Anterior cingulate cortex (tissue), 58 donors: ENCODE measurements at regions not wholly inside any gene's neighbourhood (a gene's known extent, or its start where the extent isn't known, plus 50 kb on each side); places are given as distances from the start of the nearest gene placed in this dataset.

Experiments used
- DNase-seq, 58 donors: peaks; one replicate each; lab custom pipeline; 2025; lab: John Stamatoyannopoulos, UW

DNA sequence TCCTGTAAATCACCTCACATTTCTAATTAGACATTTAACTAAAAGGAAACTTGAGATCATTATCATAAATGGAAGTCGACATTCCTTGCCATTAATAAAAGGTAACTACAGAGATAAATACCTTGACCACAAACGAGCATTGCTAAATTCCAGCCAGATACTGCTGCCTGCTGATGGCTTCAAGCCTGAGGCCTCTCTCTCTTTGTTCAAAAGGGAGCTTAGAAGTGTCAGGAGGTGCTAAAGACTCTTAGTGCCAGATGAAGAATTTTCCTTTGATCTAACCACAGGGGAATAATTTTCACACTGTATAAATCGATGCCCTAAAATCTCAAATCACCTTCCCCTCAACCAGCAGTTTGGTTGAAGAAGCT is 248.2 kb upstream of the PMEPA1 start:
- DNase-seq: no peak

DNA sequence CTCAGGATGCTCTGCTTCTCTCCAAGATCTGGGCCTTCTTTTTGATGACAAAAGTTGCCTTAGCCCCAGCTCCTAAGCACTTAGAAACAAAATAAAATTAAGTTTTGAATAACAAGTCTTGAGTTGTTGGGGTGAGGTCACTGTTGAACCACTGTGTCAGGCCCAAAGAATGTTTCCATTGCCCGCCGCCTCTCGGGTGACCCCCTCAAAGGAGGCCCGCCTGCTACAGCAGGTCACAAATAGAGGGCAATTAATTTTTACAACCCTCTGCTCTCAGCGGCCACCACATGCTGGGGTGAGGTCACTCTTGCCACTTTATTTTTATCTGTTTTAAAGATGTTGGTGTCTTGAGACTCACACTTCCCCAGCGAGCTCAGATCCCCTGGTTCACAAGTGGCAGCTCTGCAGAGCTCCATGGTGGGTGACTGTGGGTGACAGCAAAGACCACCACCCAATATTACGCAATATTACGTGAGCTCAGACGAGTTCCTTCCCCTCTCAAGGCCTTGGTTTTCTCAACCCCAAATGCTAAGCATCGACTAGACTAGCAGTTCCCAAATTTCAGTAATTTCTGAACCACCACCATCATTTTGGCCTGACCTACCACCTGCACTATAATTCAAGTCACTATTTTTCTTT is 247.7 kb upstream of the PMEPA1 start:
- no peak for DNase-seq

DNA sequence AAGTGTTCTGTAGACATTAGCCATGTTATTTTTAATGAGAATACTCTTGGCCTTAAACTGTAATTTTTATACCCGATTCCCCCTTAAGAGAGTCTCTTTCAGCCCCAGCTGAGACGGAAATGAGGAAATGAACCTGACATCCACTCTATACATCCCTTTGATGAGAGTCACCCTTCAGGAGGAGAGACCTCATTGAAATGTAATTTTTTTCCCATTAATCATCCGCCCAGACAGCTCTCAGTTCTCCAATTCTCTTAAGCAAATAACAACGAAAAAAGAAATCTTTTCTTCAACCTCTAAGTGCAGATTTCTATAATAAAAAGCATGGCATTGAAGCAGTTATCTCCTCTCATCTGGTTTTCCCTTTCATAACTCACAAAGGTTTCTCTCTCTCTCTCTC is 243.8 kb upstream of the PMEPA1 start:
- DNase-seq: no peak

DNA sequence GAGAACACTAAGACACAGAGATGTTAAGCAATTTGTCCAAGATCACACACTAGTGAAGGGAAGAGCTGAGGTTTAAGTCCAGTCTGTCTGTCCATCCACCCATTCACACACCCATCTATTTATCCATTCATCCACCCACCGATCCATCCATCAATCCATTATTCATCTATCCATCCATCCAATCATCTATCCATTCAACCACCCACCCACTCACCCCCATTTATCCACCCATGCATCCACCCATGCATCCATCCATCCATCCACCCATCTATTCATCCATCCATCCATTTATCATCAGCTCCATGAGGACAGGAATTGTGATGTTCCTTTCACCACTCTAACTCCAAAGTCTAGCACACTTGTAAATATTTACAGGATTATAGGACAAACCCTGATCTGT is 242.3 kb upstream of the PMEPA1 start:
- no peak for DNase-seq

DNA sequence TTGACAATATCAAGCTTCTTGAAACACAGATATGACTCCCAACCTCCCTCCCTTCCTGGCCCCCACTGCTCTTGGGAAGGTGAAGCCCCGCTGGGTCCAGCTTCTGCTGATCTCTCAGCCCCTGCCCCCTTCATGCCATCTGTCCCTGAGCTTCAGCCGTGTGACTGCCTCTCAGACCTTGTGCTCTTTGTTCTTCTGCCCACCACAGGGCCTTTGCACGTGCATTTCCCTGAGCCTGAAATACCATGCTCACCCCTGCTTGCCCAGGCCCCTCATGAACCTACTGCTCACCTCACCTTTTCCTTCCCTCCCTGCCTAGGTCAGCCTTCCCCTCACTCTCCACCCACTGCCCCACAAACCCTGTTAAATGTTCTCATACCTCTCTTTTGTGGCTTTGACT is 241.7 kb upstream of the PMEPA1 start:
- no peak for DNase-seq

DNA sequence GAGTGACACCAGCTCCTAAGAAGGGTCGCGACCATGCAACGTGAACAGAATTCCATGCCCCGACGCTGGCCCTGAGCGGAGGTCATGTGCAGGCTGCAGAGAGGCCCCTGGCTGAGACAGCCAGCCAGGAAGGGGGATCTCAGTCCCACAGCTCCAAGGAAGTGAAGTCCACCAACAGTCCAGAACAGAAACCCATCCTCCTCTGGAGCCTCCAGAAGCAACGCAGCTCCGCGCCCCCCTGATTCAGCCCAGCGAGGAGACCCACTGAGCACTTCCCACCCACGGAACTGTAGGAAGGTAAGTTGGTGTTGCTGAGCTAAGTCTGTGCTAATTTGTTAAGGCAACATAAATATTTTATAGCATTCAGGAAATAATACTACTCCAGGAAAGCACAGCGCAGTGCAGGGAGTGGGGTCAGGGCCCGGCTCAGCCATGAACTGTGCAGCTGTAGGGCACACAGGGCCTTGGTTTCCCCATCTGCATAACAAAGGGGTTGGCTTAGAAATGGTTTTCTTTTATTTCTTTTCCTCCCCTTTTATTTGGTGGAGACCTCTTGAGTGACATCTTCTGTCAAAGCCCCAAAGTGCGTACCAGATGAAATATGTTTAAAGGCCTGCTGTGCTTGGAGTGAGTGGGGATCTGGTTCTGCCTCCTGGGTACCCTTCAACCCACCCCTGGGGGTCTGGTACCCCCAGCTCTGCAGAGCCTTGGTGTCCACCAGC is 241.1 kb upstream of the PMEPA1 start:
- DNase-seq: no peak

DNA sequence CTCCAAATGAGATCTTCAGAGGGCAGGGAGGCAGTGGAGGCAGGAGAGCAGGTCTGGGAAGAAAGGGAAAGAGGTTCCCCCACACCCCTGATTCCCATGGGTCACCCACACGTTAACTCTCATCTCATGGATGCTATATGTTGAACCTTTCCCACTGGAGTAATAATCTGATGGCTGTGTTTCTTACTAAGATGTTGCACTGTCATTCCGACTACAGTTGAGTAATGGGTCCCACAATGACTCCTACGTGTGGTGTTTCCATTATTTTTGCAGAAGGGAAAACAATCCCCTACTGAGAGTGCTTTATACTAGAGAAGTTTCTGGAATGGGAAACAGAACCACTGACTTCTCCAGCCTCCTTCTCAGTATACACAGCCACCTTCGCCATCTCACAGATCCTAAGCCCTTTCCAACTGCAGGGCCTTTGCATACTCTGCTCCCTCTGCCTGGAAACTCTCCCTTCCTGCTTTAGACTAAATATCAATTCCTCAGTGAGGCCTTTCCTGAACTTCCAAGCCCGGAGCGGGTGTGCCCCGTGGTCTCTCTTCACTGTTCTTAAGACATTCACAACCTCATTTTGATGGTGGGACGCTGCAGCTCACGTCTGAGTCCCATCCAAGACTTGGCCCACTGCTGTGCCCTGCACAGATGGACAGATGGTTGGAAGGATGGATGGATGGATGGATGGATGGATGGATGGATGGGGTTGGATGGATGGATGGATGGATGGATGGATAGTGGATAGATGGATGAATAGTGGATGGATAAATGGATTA is 238.6 kb upstream of the PMEPA1 start:
- DNase-seq: no peak

DNA sequence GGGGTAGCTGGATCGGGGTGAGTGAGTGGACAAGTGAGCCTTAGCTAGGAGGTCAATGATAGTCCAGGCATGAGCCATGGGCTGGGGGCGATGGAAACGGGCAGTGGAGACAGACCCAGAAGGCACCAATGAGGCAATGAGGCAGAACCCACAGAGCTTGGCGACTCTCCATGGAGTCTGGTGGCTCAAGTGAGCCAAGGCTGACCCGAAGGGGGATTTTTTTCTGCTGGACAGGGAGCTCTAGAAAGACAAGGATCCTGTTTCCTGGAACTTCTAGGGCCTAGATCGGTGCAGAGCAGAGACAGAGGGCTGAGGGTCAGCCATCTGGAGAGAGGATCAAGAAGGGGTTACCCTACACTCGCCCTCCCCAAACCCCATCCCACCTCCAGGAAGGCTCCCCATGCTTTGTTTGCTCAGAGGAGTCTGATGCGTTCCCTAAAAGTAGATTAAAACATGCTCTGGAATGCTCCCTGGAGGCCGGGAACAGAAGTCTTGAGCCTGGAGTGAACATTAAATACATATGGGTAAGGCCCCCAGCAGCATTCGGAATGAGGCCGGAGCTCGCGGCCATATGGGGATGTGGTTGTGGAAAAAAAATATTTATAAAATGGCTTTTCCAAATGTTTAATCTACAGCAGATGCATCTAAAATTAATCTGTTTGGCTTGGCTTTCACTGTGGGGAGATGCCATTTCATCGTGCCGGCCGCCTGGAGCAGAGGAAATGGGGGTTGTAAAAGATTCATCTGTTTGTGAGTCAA is 237.8 kb upstream of the PMEPA1 start:
- peak in 2 of 58 donors; percentile 9 to 19 for DNase-seq

DNA sequence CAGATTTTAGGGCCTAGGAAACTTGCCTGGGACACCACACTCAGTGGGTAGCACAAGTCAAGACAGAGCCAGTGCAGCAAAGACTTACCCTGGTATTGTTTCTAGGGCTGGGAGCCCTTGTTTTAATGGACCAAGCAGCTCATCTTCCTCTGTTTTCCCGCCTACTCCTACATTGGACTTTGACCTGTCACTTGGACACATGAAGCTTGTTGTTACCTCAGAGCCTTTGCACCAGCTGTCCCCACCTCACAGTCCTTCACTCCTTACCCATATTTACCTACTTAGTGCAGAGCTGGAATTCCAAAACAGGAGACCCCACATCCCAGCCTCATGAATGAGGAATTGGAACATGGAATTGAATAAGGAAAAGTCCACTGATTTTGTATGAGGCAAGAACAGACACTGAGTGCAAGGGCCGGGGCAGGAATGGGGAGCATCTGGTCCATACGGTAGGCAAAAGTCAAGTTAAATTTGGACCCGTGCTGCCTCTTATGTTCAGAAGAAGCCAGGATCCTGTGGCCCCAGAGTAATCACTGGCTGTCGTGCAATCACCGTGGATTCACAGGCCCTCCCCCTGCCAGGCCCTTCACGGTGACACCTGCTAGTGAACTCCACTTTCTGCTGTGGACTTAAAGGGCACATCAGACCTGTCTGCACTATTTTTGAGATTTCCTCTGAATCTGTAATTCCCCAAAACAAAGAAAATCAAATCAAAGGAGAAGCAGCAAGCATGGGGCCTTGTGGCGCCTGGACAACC is 236.9 kb upstream of the PMEPA1 start:
- DNase-seq: no peak

DNA sequence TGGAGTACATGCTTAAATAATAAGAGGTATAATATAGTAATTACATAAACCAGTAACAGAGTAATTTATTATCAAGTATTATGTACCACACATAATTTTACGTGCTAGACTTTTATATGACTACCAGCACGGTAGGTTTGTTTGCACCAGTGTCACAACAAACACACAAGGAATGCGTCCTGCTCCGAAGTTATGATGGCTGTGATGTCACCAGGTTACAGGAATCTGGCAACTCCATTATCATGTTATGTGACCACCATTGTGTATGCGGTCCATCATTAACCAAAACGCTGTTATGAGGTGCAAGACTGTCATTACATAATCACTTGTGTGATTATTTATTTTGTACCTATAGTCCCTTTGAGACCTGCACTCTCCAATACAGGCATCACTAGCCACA is 235.2 kb upstream of the PMEPA1 start:
- DNase-seq: no peak

DNA sequence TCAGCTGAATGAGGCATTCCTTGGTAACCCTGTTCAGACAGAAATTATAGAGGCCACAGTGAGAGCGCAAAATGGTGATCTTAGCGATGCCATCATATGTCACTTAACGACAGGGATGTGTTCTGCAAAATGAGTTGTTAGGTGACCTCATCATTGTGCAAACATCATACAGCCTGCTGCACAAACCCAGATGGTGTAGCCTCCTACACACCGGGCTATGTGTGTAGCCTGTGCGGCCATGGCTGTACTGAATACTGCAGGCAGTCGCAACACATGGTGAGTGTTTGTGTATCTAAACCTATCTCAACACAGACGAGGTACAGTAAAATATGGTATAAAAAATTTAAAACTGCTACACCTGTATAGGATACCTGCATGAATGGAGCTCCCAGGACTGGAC is 234.1 kb upstream of the PMEPA1 start:
- no peak for DNase-seq

DNA sequence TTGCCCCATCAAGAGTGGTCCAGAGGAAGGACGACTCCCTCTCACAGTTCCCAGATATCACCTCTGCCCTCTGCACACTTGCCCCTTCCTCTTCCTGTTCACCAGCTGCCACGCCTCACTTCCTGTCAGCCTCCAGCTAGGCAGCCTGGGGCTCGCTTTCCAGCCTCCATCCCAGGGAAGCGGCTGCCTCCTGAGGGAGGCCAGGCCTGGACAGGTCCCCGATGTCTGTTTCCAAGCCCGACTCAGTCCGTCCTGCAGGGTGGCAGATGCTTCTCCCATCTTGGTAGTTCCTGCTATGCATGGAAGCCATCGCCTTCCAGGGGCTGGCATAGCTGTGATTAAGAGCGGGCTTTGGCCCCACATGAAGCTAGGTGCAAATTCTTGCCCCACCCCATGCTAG is 233.5 kb upstream of the PMEPA1 start:
- DNase-seq: no peak

DNA sequence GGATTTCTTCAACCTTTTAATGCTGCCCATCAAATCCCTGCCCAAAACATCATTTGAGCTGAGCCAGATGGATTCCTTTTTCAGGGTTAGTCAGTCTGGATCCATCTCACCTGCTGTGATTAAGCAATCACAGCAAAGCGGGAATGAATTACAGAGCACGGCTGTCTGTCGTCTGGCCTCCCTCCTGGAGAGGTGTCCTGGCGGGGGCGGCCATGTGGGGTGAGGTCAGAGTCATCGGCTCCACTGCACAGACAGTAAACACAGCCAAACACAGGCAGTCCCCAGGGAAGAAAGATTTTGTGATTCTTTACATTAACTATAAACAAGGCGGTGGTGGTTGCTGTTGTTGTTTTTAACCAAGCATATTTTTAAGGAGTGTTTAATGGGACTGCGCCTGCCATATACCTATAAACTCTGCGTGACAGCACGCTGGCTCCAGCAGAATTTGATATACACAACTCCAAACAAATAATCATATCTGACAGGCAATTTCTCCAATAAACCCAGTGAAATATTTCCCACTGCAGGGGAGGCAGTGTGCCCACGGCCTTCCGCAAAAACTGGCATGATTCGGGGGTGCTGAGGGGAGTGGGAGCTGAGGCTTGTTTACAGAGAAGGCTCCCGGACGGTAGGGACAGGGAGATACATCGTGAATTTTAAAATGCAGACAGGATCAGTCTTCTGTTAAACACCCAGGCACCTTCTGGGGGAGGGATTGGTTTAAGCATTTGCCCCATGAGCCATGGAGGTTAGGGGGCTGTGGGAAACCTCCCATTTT is 232.0 kb upstream of the PMEPA1 start:
- DNase-seq: no peak

DNA sequence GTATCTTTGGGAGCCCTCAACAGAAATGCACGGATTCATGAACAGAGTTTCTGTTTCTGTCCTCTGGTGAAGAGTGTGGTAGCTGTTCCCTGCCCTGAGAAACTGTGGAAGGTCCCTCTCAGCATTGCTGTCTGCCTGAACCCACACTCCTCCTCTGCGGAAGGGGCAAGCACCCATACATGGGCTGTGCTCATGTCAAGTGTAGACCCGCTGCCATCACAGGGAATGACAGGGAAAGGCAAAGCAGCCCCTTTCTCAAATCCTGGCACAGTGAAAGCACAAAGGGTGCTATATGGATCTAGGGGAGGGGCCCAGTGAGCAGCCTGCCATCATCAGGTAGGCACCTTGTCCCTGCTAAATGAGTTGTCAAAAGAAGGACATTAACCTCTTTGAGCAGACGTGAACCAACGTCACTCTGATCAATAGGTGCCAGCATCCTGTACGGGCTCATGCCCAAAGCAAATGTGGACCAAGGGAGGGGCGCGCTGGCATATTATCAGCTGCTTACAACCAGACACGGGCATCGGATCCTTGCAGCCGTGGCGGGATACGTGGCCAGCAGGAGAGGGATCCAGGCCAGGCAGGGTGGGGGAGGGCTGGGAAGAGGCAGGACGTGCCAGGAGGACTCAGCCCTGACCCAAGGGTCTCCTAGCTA is 231.2 kb upstream of the PMEPA1 start:
- no peak for DNase-seq

DNA sequence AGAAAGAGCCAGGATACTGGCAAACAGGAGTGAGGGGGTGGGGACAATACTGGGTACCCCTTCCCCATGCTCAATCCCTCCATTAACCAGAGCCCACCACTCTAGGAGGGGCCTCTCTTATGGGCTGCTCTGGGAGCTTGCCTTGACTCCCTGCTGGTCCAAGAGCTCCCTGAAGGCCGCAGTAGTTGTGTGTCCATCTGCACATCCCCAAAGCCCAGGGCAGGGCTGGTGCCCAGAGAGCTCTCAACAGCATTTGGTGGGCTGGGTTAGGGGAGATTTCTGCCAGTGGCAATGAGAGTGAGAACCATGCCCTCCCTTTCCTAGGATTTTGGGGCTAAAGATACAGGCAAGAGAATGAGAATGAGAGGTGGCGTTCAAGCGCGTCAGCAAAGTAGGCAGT is 230.6 kb upstream of the PMEPA1 start:
- DNase-seq: no peak

DNA sequence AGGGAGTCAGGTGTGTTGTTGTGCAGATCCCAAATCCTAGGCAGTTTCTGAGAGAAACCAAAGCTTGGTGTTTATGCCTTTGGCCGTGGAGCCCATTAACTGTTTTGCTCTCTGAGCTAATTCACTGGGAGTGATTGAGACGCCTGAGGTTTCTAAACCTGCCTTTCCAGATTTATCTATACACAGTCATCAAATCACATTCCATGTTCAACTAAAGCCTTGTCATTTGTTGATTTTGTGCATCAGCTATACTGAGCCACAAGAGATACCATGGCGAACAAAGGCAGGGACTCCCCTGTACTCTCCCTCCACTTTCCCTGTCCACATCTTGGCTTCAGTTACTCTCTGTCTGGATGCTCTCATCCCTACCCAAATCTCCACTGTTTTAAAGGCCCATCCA is 229.7 kb upstream of the PMEPA1 start:
- DNase-seq: no peak

DNA sequence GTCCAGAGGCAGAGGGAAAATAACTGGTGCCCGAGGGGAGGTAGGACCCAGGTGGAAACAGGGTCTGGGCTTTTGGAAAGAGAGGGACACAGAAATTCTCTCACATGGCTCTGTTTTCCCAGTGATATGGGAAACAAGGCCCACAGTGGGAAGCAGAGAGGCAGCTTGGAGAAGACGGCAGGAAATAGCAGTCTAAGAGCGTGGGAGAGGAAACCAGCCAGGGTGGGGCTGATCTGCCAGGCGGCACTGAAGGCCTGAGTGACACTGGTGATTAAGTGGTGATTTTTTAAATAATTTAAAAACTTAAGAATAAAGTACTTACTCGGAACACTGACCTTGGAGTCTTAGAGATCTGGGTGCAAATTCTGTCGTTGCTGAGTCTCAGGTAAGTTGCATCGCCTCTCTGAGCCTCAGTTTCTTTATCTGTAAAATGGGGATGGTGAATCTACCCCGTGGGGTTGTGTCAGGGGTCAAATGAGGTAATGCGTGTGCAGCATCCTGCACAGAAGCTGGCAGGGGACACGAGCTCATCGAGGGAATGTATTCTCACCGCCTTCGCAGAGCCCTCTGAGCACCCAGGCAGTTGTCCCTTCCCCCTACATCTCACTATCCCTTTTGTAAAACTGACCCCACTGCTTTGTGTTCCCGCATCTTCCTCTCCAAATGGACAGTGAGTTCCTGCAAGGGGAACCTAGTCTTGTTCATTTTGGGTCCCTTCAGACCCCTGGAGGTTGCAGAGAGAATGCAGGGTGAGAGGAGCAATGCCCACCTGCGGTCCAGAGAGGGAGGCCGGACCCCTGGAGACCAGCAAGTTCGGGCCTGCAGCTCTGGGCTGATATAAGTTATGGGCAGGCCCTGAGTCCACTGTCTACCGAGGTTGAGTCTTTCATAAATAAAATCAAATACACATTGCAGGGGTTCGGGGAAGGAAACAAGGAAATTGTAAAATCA is 228.6 kb upstream of the PMEPA1 start:
- DNase-seq: no peak
